DOHH2 (cell line): ENCODE measurements at regions not wholly inside any gene's neighbourhood (a gene's known extent, or its start where the extent isn't known, plus 50 kb on each side); places are given as distances from the start of the nearest gene placed in this dataset.

ENCODE experiments used
- H3F3A ChIP-seq: fragments of 200-600 bp; sonication (generic), shearing (Covaris generic); 2 replicates; pipeline ENCODE4 v1.6.0; 2016; ENCODE audit warnings: antibody characterized with exemption, mild to moderate bottlenecking; ENCODE audit not compliant: control insufficient read depth, insufficient read depth
- H3K27ac ChIP-seq: fragments of 200-600 bp; sonication (generic); 2 replicates; pipeline ENCODE4 v1.5.1; 2014; ENCODE audit warnings: low read depth, mild to moderate bottlenecking, low read length, moderate library complexity
- H3K27me3 ChIP-seq: fragments of 200-600 bp; sonication (generic); 2 replicates; pipeline ENCODE4 v1.6.1; 2014; ENCODE audit warnings: mild to moderate bottlenecking, low read length, mixed read lengths; ENCODE audit not compliant: control insufficient read depth
- H3K36me3 ChIP-seq: fragments of 200-600 bp; sonication (generic); 2 replicates; pipeline ENCODE4 v1.6.1; 2014; ENCODE audit warnings: mild to moderate bottlenecking, low read length, moderate library complexity, mixed read lengths; ENCODE audit not compliant: control insufficient read depth
- H3K4me1 ChIP-seq: fragments of 200-600 bp; sonication (generic); 2 replicates; pipeline ENCODE4 v1.6.1; 2014; ENCODE audit warnings: mild to moderate bottlenecking, low read length, mixed read lengths; ENCODE audit not compliant: control insufficient read depth
- H3K4me2 ChIP-seq: fragments of 200-600 bp; sonication (generic); 2 replicates; pipeline ENCODE4 v1.6.0; 2014; ENCODE audit warnings: mild to moderate bottlenecking, low read length, moderate library complexity
- H3K4me3 ChIP-seq: fragments of 200-600 bp; sonication (generic); 2 replicates; pipeline ENCODE4 v1.5.1; 2014; ENCODE audit warnings: mild to moderate bottlenecking, low read length, mixed read lengths
- H3K79me2 ChIP-seq: fragments of 200-600 bp; sonication (generic); 2 replicates; pipeline ENCODE4 v1.6.1; 2014; ENCODE audit warnings: mild to moderate bottlenecking, low read length, mixed read lengths; ENCODE audit not compliant: control insufficient read depth
- H3K9me2 ChIP-seq: fragments of 200-600 bp; sonication (generic); replicated peaks from 2 replicates; pipeline ENCODE4 v1.6.1; 2014; ENCODE audit warnings: mild to moderate bottlenecking, low read length, mixed read lengths; ENCODE audit not compliant: control insufficient read depth
- H3K9me3 ChIP-seq: fragments of 200-600 bp; sonication (generic); 2 replicates; pipeline ENCODE4 v1.6.1; 2014; ENCODE audit warnings: antibody characterized with exemption, low read length, mixed read lengths; ENCODE audit not compliant: control insufficient read depth, insufficient read depth
- H4K20me1 ChIP-seq: fragments of 200-600 bp; sonication (generic); 2 replicates; pipeline ENCODE4 v1.6.0; 2014; ENCODE audit warnings: low read depth, mild to moderate bottlenecking, antibody characterized with exemption, low read length, moderate library complexity; ENCODE audit not compliant: control insufficient read depth, insufficient read depth
- EZH2phosphoT487 ChIP-seq: fragments of 200-600 bp; sonication (generic); IDR thresholded peaks from 2 replicates; pipeline ENCODE4 v1.6.1; 2017; ENCODE audit warnings: borderline replicate concordance, mild to moderate bottlenecking, antibody characterized with exemption, low read length, moderate library complexity, mixed read lengths
- TF ChIP-seq, protein P1 (sequence below): fragments of 200-600 bp; sonication (generic); IDR thresholded peaks from one replicate; pipeline ENCODE4 v1.5.1; 2014; ENCODE audit warnings: antibody characterized with exemption, mild to moderate bottlenecking, low read depth, low read length; ENCODE audit not compliant: poor library complexity, severe bottlenecking

- Histone ChIP-seq H3K36me3 (no peaks in the 10 kb centered on the region), H3K27me3 (no peaks in the 10 kb centered on the region), H3K4me3 (no peak overlapping the region), H3K79me2 (no peaks in the 10 kb centered on the region), H3K27ac (no peak overlapping the region), H3K4me2 (no peak overlapping the region), H4K20me1 (no peaks in the 10 kb centered on the region), H3K9me2 (no peaks in the 10 kb centered on the region), H3K4me1 (no peaks in the 10 kb centered on the region), H3K9me3 (no peaks in the 10 kb centered on the region), H3F3A (no peaks in the 10 kb centered on the region)
- no peak for TF ChIP-seq EZH2phosphoT487
- TF ChIP-seq, protein P1, sequence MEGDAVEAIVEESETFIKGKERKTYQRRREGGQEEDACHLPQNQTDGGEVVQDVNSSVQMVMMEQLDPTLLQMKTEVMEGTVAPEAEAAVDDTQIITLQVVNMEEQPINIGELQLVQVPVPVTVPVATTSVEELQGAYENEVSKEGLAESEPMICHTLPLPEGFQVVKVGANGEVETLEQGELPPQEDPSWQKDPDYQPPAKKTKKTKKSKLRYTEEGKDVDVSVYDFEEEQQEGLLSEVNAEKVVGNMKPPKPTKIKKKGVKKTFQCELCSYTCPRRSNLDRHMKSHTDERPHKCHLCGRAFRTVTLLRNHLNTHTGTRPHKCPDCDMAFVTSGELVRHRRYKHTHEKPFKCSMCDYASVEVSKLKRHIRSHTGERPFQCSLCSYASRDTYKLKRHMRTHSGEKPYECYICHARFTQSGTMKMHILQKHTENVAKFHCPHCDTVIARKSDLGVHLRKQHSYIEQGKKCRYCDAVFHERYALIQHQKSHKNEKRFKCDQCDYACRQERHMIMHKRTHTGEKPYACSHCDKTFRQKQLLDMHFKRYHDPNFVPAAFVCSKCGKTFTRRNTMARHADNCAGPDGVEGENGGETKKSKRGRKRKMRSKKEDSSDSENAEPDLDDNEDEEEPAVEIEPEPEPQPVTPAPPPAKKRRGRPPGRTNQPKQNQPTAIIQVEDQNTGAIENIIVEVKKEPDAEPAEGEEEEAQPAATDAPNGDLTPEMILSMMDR = no peak
Measured at GRCh38 chr6:4459996-4460395, 316.2 kb upstream of the CDYL start.

DNA sequence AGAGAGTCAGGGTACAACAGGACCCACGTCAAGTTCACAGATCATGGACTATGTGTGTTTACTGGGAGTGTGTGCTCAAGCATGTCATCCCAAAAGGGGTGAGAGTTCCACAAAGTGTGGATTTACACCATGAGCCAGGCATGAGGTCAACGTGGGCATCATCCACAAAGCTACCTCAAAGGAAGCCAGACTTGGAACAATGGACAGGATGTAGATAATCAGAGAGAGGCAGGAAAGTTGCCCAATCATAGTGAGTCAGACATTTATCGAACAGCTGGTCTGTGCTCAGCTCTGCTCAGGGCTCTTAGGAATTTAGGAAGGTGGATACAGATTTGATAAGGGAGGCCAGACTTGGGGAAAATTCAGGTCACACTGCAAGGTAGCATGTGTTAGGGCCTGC lies 317.2 kb upstream of the CDYL start:
- Histone ChIP-seq H3K9me3 (no peaks in the 10 kb centered on the region), H3K4me2 (no peak overlapping the region), H3K9me2 (no peaks in the 10 kb centered on the region), H3F3A (no peaks in the 10 kb centered on the region), H3K36me3 (no peaks in the 10 kb centered on the region), H3K27me3 (no peaks in the 10 kb centered on the region), H3K79me2 (no peaks in the 10 kb centered on the region), H3K4me1 (no peaks in the 10 kb centered on the region), H3K27ac (no peak overlapping the region), H3K4me3 (no peak overlapping the region), H4K20me1 (no peaks in the 10 kb centered on the region)
- TF ChIP-seq, protein P1 = no peak
- no peak for TF ChIP-seq EZH2phosphoT487

DNA sequence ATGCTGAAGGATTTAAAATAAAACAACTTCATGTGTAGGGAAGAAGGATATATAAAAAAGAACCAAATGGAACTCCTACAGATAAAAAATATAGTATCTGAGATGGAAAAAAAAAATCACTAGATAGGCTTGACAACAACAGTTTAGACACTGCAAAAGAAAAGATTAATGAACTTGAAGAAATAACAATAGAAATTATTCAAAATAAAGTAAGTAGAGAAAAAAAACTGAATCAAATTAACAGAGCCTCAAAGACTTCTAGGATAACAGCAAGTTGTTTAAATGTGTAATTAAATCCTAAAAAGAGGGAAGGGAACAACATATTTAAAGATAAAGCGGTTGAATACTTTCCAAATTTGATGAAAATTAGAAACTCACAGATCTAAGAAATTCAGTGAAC lies 316.3 kb upstream of the ECI2 start:
- no peak for TF ChIP-seq EZH2phosphoT487
- TF ChIP-seq, protein P1 = no peak
- Histone ChIP-seq H4K20me1 (no peaks in the 10 kb centered on the region), H3K9me2 (no peaks in the 10 kb centered on the region), H3K4me2 (no peak overlapping the region), H3K79me2 (no peaks in the 10 kb centered on the region), H3K4me3 (no peak overlapping the region), H3K27me3 (no peaks in the 10 kb centered on the region), H3K9me3 (no peaks in the 10 kb centered on the region; the same call in 1 of the 2 replicates), H3K4me1 (no peaks in the 10 kb centered on the region), H3K27ac (no peak overlapping the region), H3F3A (no peaks in the 10 kb centered on the region), H3K36me3 (no peaks in the 10 kb centered on the region)

- H3K27me3 ChIP-seq = no peaks in the 10 kb centered on the region
- no peaks in the 10 kb centered on the region for H3K4me1 ChIP-seq
- no peak overlapping the region for H3K4me3 ChIP-seq
- no peak for TF ChIP-seq EZH2phosphoT487
- TF ChIP-seq, protein P1 = no peak
- H3K9me2 ChIP-seq = no peaks in the 10 kb centered on the region
- no peaks in the 10 kb centered on the region for H3F3A ChIP-seq
- H3K4me2 ChIP-seq = no peak overlapping the region
- no peaks in the 10 kb centered on the region; the same call in 1 of the 2 replicates for H3K9me3 ChIP-seq
- no peaks in the 10 kb centered on the region for H3K79me2 ChIP-seq
- H3K27ac ChIP-seq = no peak overlapping the region
- no peaks in the 10 kb centered on the region for H4K20me1 ChIP-seq
- H3K36me3 ChIP-seq = no peaks in the 10 kb centered on the region
Measured at GRCh38 chr6:4451081-4451480, 315.7 kb upstream of the ECI2 start.
